ENCODE measurements at regions not wholly inside any gene's neighbourhood (a gene's known extent, or its start where the extent isn't known, plus 50 kb on each side); places are given as distances from the start of the nearest gene placed in this dataset.

- TF ChIP-seq CTCF (conservative IDR thresholded peaks at IDR 0.05), result no peak
- H3K27ac ChIP-seq, result no peak overlapping the region
These were observed 326.0 kb downstream of the RPS4Y2 start for GRCh38 chrY:21081640-21082611.

DNA sequence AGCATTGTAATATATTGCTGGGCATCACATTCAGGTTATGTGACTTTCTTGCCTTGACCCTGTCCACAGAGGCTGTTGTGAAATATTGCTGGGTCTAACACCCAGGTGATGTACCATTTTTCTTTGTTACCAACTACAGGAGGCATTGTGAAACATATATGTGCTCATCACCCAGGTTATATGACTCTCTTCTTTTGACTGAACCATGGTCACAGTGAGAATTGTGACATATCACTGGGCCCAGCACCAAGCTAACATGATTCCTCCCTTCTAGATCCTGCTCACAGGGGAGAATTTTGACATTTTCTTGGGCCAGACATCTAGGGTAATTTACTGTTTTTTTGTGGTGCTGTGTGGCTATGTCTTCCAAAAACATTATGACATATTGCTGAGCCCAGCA lies 326.7 kb downstream of the RPS4Y2 start:
- no peak overlapping the region for H3K27ac ChIP-seq
- no peak for TF ChIP-seq CTCF (conservative IDR thresholded peaks at IDR 0.05)

GRCh38 chrY:21091909-21092308 lies 336.0 kb downstream of the RPS4Y2 start:
- TF ChIP-seq CTCF (conservative IDR thresholded peaks at IDR 0.05), result no peak
- H3K27ac ChIP-seq, result no peak overlapping the region

GRCh38 chrY:21102507-21102906 lies 346.6 kb downstream of the RPS4Y2 start:
- no peak for TF ChIP-seq CTCF (conservative IDR thresholded peaks at IDR 0.05)
- H3K27ac ChIP-seq, result no peak overlapping the region

GRCh38 chrY:21103885-21104284 lies 348.0 kb downstream of the RPS4Y2 start:
- H3K27ac ChIP-seq, result no peak overlapping the region
- TF ChIP-seq CTCF (conservative IDR thresholded peaks at IDR 0.05), result no peak

DNA sequence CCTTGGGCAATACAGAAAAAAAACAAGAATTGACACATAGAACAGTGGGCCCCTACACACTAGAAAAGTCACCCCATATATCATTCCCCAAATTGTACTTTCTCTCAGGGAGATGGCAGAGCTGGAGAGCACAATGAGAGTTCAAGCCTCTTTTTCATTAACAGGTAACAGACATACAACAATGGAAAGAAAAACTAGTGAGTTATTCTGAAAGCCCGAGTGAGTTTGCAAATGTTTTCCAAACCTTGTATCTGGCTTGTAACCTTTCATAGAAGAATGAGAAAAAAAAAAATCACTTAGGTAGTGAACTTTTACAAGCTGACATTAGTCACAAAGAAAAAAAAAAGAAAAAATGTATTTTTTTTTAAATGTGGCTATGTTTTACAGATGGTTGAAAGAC lies 349.6 kb downstream of the RPS4Y2 start:
- no peak for TF ChIP-seq CTCF (conservative IDR thresholded peaks at IDR 0.05)
- no peak overlapping the region for H3K27ac ChIP-seq

GRCh38 chrY:21111313-21111712 lies 355.4 kb downstream of the RPS4Y2 start:
- TF ChIP-seq CTCF (conservative IDR thresholded peaks at IDR 0.05), result no peak
- no peak overlapping the region for H3K27ac ChIP-seq

All from VCaP (cell line).